GM12891 (cell line): ENCODE measurements at regions not wholly inside any gene's neighbourhood (a gene's known extent, or its start where the extent isn't known, plus 50 kb on each side); places are given as distances from the start of the nearest gene placed in this dataset.

ENCODE experiments used
- POLR2A ChIP-seq: IDR thresholded peaks from 2 replicates; pipeline ENCODE4 v1.6.1; 2011; ENCODE audit warnings: low read depth, low read length, control low read depth
- POLR2AphosphoS5 ChIP-seq: IDR thresholded peaks from 2 replicates; pipeline ENCODE4 v1.6.1; 2011; ENCODE audit warnings: low read depth, low read length, control low read depth
- SPI1 ChIP-seq: IDR thresholded peaks from 2 replicates; pipeline ENCODE4 v1.6.1; 2011; ENCODE audit warnings: low read depth, low read length, control low read depth
- TAF1 ChIP-seq: IDR thresholded peaks from 2 replicates; pipeline ENCODE4 v1.6.1; 2011; ENCODE audit warnings: low read depth, low read length, control low read depth

DNA sequence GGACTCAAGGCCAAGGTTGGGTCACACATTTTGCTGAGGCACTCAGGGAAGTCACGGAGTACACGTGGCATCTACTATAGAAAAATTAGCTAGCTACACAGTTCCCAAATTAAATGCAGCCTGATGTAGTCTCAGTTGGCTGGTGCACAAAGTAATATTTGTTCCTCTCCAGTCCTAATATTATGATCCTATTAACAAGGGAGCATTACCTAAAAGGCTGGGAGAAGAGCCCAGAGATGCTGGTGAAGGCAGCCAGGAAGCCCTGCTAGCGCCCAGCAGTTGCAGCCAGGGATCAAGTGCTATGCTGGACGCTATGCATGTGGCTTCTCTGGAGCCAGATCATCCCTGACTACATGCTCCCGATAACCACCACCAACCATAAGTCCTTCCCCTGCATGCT lies 88.0 kb upstream of the GSC start:
- TF ChIP-seq SPI1 (no peak), POLR2A (no peak), POLR2AphosphoS5 (no peak), TAF1 (no peak)
